GM19452 (cell line): ENCODE measurements at regions not wholly inside any gene's neighbourhood (a gene's known extent, or its start where the extent isn't known, plus 50 kb on each side); places are given as distances from the start of the nearest gene placed in this dataset.

Source experiments
- ATAC-seq: cut with Tn5 transposase; IDR thresholded peaks from one replicate; pipeline ENCODE4 v1.9.1; 2021; ENCODE audit not compliant: unreplicated experiment

DNA sequence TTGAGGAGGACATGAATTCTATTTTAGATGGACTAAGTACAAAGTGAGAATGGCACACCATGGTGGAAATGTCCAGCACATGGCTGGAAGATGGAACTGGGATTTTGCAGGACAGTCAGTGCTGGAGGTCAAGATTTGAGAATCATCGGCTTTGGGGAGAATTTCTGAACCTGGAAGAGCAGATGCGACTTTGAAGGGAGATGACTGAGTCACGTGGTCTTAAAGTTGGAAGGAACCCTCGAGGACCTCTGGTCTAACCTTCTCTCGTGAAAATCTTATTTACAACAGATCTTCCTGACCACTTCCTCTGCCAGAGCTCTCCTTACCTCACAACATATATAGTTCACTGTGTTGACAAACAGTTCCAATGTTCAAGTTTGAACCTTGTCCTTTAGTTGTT lies 415.4 kb downstream of the ATP23 start:
- no peak for ATAC-seq

GRCh38 chr12:58357511-58357910 lies 416.1 kb downstream of the ATP23 start:
- no peak for ATAC-seq

GRCh38 chr12:58358369-58358768 lies 417.0 kb downstream of the ATP23 start:
- no peak for ATAC-seq

DNA sequence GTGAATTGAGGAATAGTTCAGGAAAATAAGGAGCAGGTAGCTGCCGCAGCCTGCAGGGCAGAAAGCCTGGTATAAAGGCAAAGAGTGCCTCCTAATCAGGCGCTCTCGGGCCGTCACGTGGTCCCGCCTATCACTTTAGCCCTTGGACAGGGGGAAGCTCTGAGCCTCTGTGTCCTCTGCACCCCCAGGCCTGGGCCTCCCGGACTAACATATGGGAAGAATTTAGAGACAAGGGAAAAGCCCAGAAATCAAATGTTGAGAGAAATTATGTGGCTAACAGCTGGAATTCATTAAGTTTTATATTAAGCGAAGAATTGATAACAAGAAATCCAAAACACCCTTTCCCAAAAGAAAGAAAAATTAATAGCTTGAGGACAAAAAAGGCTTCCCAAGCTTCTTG lies 417.7 kb downstream of the ATP23 start:
- ATAC-seq: no peak

GRCh38 chr12:58361056-58361455 lies 419.7 kb downstream of the ATP23 start:
- no peak for ATAC-seq

DNA sequence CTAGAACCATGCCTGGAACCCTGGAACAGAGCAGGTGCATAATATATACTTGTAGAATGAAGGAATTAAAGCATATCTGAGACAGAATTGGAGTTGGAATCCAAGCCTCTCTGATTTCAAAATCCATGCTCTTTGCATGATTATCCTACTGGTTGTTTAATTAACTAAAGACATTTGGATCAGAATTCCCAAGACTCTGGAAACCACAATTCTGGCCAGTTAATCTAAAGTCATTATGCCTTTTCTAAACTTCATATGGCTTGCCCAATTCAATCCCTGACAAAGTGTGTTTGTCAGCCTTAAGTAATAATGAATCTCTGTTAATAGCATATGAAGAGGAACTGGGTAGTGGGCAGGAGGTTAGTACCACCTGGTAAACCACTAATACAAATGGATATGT lies 422.6 kb downstream of the ATP23 start:
- ATAC-seq: no peak

DNA sequence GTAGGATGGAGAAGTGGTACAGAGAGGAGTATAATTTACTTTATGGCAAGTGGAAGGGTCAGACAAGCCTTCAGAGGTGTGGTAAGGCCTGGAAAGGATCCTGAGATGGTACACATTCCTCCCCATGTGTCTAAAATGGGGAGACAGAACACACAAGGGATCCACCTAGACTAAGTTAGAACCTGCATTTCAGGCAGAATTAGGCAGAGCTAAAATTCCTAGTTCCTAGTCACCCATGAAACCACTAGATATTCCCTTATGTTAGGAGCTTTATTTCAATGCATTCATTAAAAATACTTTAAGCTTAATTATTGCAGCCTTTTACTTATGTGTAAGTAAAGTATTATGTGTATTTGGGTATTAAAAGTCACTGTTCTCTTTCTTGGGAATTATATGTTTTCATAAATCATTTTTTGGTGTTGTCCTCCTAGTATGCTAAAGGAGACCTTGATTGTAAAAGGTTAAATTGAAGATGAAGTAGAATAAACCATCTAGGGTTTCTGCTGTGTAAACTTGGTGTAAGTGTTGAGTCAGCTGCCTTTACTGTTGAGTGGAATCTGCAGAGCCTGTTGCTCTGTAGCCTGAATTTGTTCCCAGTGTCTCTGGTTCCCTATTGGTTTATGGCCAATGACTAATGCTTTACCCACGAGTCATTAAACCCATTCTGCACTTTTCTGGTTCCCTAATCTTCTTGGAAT lies 423.2 kb downstream of the ATP23 start:
- no peak for ATAC-seq

GRCh38 chr12:58365087-58365390 lies 423.7 kb downstream of the ATP23 start:
- ATAC-seq: no peak

DNA sequence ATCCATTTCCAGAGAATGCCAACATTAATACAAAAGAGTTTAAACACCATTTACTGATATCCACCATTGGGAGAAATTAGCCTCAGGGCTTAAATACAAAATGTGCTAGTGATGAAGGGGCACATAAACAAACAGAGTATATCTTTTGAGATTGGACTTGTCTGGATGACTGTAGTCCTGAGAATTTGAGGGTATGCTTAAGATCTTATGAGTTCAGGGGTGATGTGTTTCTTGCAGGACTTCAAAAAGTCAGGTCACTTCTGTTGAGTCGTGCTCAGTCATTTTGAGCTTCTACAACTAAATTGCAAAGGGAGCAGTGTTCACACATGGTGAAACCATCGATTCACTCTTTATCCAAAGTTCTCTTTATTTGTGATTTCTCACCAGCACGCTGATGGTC lies 425.7 kb downstream of the ATP23 start:
- no peak for ATAC-seq

GRCh38 chr12:58368001-58368400 lies 426.6 kb downstream of the ATP23 start:
- ATAC-seq: no peak

DNA sequence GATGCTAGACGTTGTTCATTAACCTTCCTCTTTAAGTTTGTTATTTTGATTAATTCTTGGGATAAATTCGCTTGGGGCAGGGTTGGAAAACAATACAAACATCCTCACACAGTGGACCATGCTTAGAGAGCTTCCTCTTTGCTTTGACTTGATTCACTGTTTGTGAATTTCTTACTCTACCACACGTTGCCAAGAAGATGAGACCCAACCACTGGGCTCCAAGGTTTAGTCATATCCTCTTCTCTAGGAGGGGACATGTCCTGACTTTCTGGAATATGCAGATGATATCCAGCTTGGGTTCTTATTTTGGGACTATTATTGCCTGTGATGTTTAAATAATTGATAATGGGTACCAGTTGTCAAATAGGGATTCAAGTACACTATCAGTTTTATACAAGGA lies 428.2 kb downstream of the ATP23 start:
- no peak for ATAC-seq

- peak; percentile 72 for ATAC-seq
Measured at GRCh38 chr12:58372298-58372697, 430.9 kb downstream of the ATP23 start.

- no peak for ATAC-seq
Measured at GRCh38 chr12:58378028-58378427, 436.7 kb downstream of the ATP23 start.

- ATAC-seq: no peak
Measured at GRCh38 chr12:58381546-58381945, 440.2 kb downstream of the ATP23 start.

DNA sequence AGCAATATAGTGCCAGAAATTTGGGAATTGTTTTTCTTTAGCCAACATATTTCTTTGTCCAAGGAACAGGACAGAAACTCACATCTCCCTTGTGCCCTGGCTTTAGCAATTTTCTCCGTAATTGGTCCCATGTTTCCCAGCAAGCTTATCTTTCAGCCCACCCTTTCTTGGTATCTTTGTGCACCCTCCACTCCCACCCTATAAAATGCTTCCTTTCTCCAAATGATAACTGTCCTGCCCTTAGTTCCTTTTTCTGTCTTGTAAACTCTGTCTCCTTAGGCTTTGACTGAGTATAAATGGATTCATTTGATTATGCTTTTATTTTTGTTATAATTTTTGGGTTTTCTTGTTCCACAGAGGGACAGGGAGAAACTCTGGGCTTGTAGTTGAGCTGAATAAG lies 442.8 kb downstream of the ATP23 start:
- no peak for ATAC-seq

DNA sequence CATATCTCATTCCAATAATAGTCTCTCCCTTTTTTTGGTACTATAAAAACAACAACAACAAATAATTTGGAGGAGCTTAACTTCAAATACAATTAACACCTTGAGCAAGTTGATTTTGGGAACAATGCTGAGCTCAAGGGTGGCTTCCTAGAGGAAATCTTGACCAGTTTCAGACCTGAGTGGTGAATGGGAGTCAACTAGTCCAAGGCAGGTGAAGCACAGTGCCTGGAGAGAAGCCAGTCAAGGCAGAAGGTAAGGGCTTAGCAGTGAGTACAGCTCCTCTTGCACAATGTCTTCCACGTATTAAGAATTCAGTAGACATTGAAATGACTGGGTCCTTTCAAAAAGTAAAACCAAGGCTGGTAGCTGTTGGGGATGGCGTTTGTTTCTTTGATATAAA lies 444.8 kb downstream of the ATP23 start:
- ATAC-seq: no peak

GRCh38 chr12:58387199-58387598 lies 445.8 kb downstream of the ATP23 start:
- no peak for ATAC-seq

DNA sequence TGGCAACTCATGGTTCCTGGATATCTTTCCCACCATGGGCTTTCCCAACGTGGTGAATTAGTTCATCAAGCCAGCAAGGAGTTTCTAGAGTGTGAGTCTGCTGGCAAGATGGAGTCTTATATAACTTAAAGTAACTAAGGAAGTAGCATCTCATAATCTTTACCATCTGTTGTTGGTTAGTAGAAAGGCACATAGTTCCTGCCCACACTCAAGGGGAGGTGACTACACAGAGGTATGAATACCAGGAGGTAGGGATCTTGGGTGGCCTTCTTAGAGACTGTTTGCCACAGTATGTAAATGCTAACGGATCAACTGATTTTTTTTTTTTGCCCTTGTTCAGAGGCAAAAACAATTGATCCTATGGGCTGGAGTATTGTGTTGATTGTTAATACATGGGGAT lies 446.9 kb downstream of the ATP23 start:
- ATAC-seq: no peak

DNA sequence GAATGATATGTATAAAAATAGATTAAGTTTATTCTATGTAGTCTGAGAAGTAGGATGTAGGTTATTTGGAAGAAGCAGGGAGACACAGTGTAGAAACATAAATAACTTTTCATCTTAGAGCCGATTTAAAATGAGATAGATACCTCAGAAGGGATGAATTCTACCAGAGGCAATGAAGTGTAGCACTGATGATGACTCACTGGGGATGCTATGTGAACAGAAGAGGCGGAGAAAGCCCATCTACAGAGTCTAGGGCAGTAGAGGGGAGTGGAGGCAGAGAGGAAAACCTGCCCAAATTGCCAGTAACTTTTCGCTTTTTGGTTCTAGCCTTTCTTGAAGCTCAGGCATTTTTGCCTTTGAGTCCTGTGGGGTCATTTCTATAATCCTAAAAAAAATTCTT lies 451.8 kb downstream of the ATP23 start:
- ATAC-seq: no peak

GRCh38 chr12:58395056-58395455 lies 453.7 kb downstream of the ATP23 start:
- no peak for ATAC-seq

GRCh38 chr12:58395470-58395869 lies 454.1 kb downstream of the ATP23 start:
- ATAC-seq: no peak

- no peak for ATAC-seq
Measured at GRCh38 chr12:58396239-58396638, 454.9 kb downstream of the ATP23 start.

DNA sequence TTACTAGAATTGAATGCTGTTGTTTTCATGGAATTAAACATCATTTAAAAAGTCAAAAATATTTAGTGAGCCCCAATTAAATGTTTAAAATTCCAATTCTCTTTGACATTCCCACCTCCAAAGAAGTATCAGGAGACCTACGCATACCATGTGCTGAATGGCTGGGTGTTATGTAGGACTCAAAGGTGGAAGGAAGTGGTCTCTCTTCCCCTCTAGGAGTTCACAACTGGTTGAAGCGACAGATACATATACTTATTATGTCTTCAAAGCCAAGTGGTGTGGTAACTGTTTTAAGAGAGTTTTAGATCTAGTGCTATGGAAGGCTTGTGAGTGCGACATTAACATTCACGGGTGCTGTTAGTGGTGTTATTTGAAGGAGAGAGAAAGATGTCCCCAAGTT lies 464.0 kb downstream of the ATP23 start:
- no peak for ATAC-seq

DNA sequence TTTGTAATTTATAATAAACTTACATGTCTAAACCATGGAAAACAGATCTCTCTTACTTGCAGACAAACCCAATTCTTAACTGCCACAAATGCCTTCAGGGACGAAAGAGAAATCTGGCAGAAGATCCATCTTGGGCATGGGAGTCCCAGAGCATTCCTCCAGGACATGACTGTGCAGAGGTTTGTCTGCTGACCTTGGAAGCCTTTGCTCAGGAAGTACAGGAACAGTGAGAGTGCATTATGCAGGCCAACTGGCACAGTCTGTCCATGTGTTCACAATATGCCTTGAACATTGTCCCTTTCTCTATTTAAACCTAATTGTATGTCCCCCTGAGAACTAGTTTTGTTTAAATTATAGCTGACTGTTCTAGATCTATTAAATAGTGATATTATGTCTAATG lies 467.1 kb downstream of the ATP23 start:
- ATAC-seq: no peak
